PC-9 (cell line): ENCODE measurements at regions not wholly inside any gene's neighbourhood (a gene's known extent, or its start where the extent isn't known, plus 50 kb on each side); places are given as distances from the start of the nearest gene placed in this dataset.

Experiments
- BruUV-seq: library from RNA; stranded (reverse); fragments of 400-500 nt; replicated peaks from 2 replicates; lab custom pipeline; 2021; lab: Mats Ljungman, UMichigan
- CTCF ChIA-PET: fragments of 300-600 bp; sonication (Branson Sonifier 250); formaldehyde crosslinking; loops from one replicate; lab custom pipeline; 2022; ENCODE audit warnings: antibody characterized with exemption; lab: Charles Lee
- POLR2A ChIA-PET: fragments of 300-600 bp; sonication (Branson Sonifier 250); formaldehyde crosslinking; loops from one replicate; lab custom pipeline; 2022; ENCODE audit warnings: antibody characterized with exemption; ENCODE audit not compliant: unreplicated experiment; lab: Charles Lee
- DNase-seq, 2 experiments: peaks; one replicate each; pipeline versions ENCODE4 v3.0.0 to v3.0.0-alpha.2; 2015 to 2022; ENCODE audit warnings: mixed read lengths in 1 of 2
- H2AFZ ChIP-seq: fragments of 200-600 bp; sonication (generic); 2 replicates; pipeline ENCODE4 v1.8.1; 2017; ENCODE audit warnings: antibody characterized with exemption
- H3F3A ChIP-seq: fragments of 200-600 bp; sonication (generic); 2 replicates; pipeline ENCODE4 v1.8.1; 2017; ENCODE audit warnings: antibody characterized with exemption, mild to moderate bottlenecking, low read depth; ENCODE audit not compliant: insufficient read depth
- H3K27ac ChIP-seq: fragments of 200-600 bp; sonication (generic); 2 replicates; pipeline ENCODE4 v1.6.1; 2016; ENCODE audit warnings: mixed run types
- H3K27me3 ChIP-seq: fragments of 200-600 bp; sonication (generic); 2 replicates; pipeline ENCODE4 v1.6.1; 2016; ENCODE audit warnings: low read depth, mixed run types; ENCODE audit not compliant: insufficient read depth
- H3K36me3 ChIP-seq: fragments of 200-600 bp; sonication (generic); 2 replicates; pipeline ENCODE4 v1.6.1; 2016; ENCODE audit warnings: low read depth, mixed run types
- H3K4me1 ChIP-seq: fragments of 200-600 bp; sonication (generic); replicated peaks from 2 replicates; pipeline ENCODE4 v1.6.1; 2016; ENCODE audit warnings: mixed run types; ENCODE audit not compliant: insufficient read depth
- H3K4me2 ChIP-seq: fragments of 200-600 bp; sonication (generic); 2 replicates; pipeline ENCODE4 v1.6.1; 2017; ENCODE audit warnings: mixed run types
- H3K4me3 ChIP-seq: fragments of 200-600 bp; sonication (generic); 2 replicates; pipeline ENCODE4 v1.6.1; 2016; ENCODE audit warnings: mixed run types
- H3K79me2 ChIP-seq: fragments of 200-600 bp; sonication (generic); 2 replicates; pipeline ENCODE4 v1.6.1; 2017; ENCODE audit warnings: low read depth, mixed run types
- H3K9me2 ChIP-seq: fragments of 200-600 bp; sonication (generic); 2 replicates; pipeline ENCODE4 v1.8.1; 2017; ENCODE audit warnings: mild to moderate bottlenecking; ENCODE audit not compliant: insufficient read depth
- H3K9me3 ChIP-seq: fragments of 200-600 bp; sonication (generic); 2 replicates; pipeline ENCODE4 v1.8.1; 2016; ENCODE audit warnings: low read depth; ENCODE audit not compliant: insufficient read depth
- H4K20me1 ChIP-seq: fragments of 200-600 bp; sonication (generic); 2 replicates; pipeline ENCODE4 v1.8.1; 2017; ENCODE audit not compliant: insufficient read depth
- EZH2 ChIP-seq: fragments of 200-600 bp; sonication (generic); IDR thresholded peaks from 2 replicates; pipeline ENCODE4 v1.8.0; 2017; ENCODE audit warnings: antibody characterized with exemption, low read depth
- intact Hi-C: fragments of 100-400 bp; cut with micrococcal nuclease; formaldehyde crosslinking; loops from one replicate; pipeline ENCODE4 v1.10.0; 2022; ENCODE audit not compliant: unreplicated experiment
- TF ChIP-seq, protein P1 (sequence below): fragments of 200-600 bp; sonication (generic); conservative IDR thresholded peaks from 2 replicates; pipeline ENCODE4 v1.6.1; 2017; ENCODE audit warnings: mixed run types, antibody characterized with exemption, mild to moderate bottlenecking, moderate library complexity

DNA sequence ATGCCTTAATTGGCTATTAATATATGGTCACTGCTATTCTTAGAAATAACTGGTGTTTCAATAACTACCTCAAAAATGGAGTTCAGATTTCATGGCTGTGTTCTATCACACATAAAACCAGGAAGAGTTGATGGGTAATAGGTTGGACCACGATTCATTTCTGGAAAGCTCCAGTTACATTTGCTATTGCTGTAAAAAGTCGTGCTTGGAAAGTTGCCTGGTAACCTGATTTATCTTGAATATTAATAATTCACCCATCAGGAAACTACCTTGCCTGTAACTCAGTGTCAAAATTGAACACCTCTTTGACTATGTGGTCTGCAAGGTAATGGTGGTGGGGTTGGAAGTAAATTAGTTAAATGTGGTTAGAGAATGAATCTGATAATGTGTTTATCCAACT lies 104.7 kb upstream of the IFNG-AS1 start:
- H3K27me3 ChIP-seq, result no peaks in the 10 kb centered on the region
- no peaks in the 10 kb centered on the region for H3K4me1 ChIP-seq
- ChIA-PET CTCF (no interaction called here), POLR2A (no interaction called here)
- H4K20me1 ChIP-seq, result no peaks in the 10 kb centered on the region
- no peak for TF ChIP-seq EZH2
- TF ChIP-seq, protein P1, sequence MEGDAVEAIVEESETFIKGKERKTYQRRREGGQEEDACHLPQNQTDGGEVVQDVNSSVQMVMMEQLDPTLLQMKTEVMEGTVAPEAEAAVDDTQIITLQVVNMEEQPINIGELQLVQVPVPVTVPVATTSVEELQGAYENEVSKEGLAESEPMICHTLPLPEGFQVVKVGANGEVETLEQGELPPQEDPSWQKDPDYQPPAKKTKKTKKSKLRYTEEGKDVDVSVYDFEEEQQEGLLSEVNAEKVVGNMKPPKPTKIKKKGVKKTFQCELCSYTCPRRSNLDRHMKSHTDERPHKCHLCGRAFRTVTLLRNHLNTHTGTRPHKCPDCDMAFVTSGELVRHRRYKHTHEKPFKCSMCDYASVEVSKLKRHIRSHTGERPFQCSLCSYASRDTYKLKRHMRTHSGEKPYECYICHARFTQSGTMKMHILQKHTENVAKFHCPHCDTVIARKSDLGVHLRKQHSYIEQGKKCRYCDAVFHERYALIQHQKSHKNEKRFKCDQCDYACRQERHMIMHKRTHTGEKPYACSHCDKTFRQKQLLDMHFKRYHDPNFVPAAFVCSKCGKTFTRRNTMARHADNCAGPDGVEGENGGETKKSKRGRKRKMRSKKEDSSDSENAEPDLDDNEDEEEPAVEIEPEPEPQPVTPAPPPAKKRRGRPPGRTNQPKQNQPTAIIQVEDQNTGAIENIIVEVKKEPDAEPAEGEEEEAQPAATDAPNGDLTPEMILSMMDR, result no peak
- H2AFZ ChIP-seq, result no peak overlapping the region
- H3K4me2 ChIP-seq, result no peak overlapping the region
- no peak overlapping the region for H3K27ac ChIP-seq
- no peak overlapping the region for H3K4me3 ChIP-seq
- DNase-seq, result no peak
- intact Hi-C loops, result loop anchor here (5.0 kb wide), 1 partner anchor 508 kb away; no protein-coding TSS in a partner anchor
- H3K9me2 ChIP-seq, result no peaks in the 10 kb centered on the region
- no peaks in the 10 kb centered on the region for H3K79me2 ChIP-seq
- H3K36me3 ChIP-seq, result no peaks in the 10 kb centered on the region
- no peaks in the 10 kb centered on the region for H3K9me3 ChIP-seq
- no peaks in the 10 kb centered on the region for H3F3A ChIP-seq
- no TSS peak for BruUV-seq

DNA sequence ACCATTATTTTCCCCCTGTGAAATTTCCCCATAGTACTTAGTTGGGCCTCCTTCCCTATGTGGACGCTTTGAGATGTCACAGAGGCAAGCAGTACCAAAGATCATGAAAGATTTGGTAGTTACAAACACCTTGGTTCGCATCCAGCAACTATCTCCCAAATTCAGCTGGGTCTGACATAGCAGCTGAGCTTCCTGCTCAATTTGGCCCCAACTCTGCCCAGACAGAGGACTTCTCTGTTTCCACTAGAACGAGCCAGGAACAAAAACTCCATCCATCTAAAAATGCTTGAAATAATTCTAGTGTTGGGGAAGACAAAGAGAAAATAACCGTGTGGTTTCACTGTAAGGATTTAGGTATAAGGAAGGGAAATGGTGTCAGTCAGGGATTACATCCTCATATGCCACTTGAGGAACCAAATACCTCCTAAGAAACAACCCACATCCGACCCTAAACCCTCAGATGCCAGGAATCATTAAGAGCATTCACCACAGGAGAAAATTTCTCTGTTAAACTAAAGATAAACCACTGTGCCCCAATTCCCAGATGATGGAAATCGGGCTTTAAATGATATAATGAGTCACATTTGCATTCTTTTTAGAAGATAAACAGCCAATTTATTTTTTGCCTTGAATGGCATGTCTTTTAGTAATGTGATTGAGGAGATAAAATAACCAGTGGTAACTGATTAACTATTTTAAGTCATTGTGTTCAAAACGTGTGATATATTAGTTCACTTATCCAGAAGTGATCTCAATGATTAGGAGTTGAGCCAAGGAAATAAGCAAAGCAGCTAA lies 103.7 kb upstream of the IFNG-AS1 start:
- Histone ChIP-seq H4K20me1 (no peaks in the 10 kb centered on the region), H3K4me1 (no peaks in the 10 kb centered on the region), H3F3A (no peaks in the 10 kb centered on the region), H3K4me2 (no peak overlapping the region), H3K27me3 (no peaks in the 10 kb centered on the region), H3K9me2 (no peaks in the 10 kb centered on the region), H3K79me2 (no peaks in the 10 kb centered on the region), H3K4me3 (no peak overlapping the region), H2AFZ (no peak overlapping the region), H3K36me3 (no peaks in the 10 kb centered on the region), H3K27ac (no peak overlapping the region), H3K9me3 (no peaks in the 10 kb centered on the region)
- TF ChIP-seq, protein P1, result no peak
- DNase-seq, result no peak
- CTCF ChIA-PET, result no interaction called here
- BruUV-seq, result no TSS peak
- intact Hi-C loops, result no loop called here
- POLR2A ChIA-PET, result no interaction called here

DNA sequence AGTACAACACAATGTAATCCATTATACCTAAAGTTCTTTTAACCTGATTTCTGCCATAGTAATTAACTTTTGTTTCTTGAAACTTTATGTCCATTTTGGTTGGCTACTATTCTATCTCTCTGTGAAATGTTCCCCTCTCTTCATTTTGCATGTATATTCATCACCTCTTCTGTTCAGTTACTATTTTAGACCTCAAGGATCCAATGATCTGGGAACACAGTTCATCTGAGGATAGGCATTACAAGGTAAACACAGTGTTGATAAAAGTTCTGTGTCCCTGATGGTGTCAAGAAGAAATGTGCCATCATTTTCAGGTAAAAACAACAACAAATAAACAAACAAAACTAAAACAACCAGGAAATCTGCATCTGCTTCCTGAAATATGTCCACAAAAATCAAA lies 102.2 kb upstream of the IFNG-AS1 start:
- TF ChIP-seq, protein P1, result no peak
- TF ChIP-seq EZH2, result no peak
- H3K4me3 ChIP-seq, result no peak overlapping the region
- H3K4me2 ChIP-seq, result no peak overlapping the region
- H3K27me3 ChIP-seq, result no peaks in the 10 kb centered on the region
- H3K9me3 ChIP-seq, result no peaks in the 10 kb centered on the region
- intact Hi-C loops, result no loop called here
- DNase-seq, result no peak
- CTCF ChIA-PET, result no interaction called here
- no peaks in the 10 kb centered on the region for H3K36me3 ChIP-seq
- no peak overlapping the region for H3K27ac ChIP-seq
- no peaks in the 10 kb centered on the region for H4K20me1 ChIP-seq
- POLR2A ChIA-PET, result no interaction called here
- no peak overlapping the region for H2AFZ ChIP-seq
- no peaks in the 10 kb centered on the region for H3K4me1 ChIP-seq
- BruUV-seq, result no TSS peak
- H3K79me2 ChIP-seq, result no peaks in the 10 kb centered on the region
- H3K9me2 ChIP-seq, result no peaks in the 10 kb centered on the region
- H3F3A ChIP-seq, result no peaks in the 10 kb centered on the region
